Dedifferentiated amniotic fluid mesenchymal stem cell (primary cell): ENCODE measurements at regions not wholly inside any gene's neighbourhood (a gene's known extent, or its start where the extent isn't known, plus 50 kb on each side); places are given as distances from the start of the nearest gene placed in this dataset.

Source experiments
- DNase-seq: peaks from one replicate; pipeline ENCODE4 v3.0.0-alpha.2; 2016; ENCODE audit errors: extremely low spot score

GRCh38 chr1:218765753-218766152 lies 407.9 kb upstream of the LYPLAL1 start:
- DNase-seq = no peak

GRCh38 chr1:218771931-218772330 lies 401.7 kb upstream of the LYPLAL1 start:
- no peak for DNase-seq

- DNase-seq = peak; percentile 27
These were observed 401.1 kb upstream of the LYPLAL1 start for GRCh38 chr1:218772575-218772974.

GRCh38 chr1:218775501-218776021 lies 398.1 kb upstream of the LYPLAL1 start:
- no peak for DNase-seq

GRCh38 chr1:218778257-218779126 lies 395.2 kb upstream of the LYPLAL1 start:
- peak; percentile 35 for DNase-seq

- no peak for DNase-seq
These were observed 394.2 kb upstream of the LYPLAL1 start for GRCh38 chr1:218779341-218780100.

- no peak for DNase-seq
These were observed 390.5 kb upstream of the LYPLAL1 start for GRCh38 chr1:218783131-218783530.

- no peak for DNase-seq
These were observed 389.8 kb upstream of the LYPLAL1 start for GRCh38 chr1:218783916-218784315.

GRCh38 chr1:218785928-218786327 lies 387.8 kb upstream of the LYPLAL1 start:
- DNase-seq = no peak

GRCh38 chr1:218787826-218788225 lies 385.9 kb upstream of the LYPLAL1 start:
- no peak for DNase-seq

GRCh38 chr1:218796773-218797172 lies 376.9 kb upstream of the LYPLAL1 start:
- no peak for DNase-seq

- no peak for DNase-seq
These were observed 370.9 kb upstream of the LYPLAL1 start for GRCh38 chr1:218802799-218803198.

- no peak for DNase-seq
These were observed 370.2 kb upstream of the LYPLAL1 start for GRCh38 chr1:218803351-218803997.

- peak; percentile 43 for DNase-seq
These were observed 369.5 kb upstream of the LYPLAL1 start for GRCh38 chr1:218804014-218804785.

GRCh38 chr1:218809061-218809460 lies 364.6 kb upstream of the LYPLAL1 start:
- DNase-seq = no peak

GRCh38 chr1:218809625-218810024 lies 364.1 kb upstream of the LYPLAL1 start:
- DNase-seq = no peak

GRCh38 chr1:218810306-218810705 lies 363.4 kb upstream of the LYPLAL1 start:
- DNase-seq = no peak

GRCh38 chr1:218811497-218811896 lies 362.2 kb upstream of the LYPLAL1 start:
- no peak for DNase-seq

- no peak for DNase-seq
These were observed 361.3 kb upstream of the LYPLAL1 start for GRCh38 chr1:218812360-218812759.

- DNase-seq = no peak
These were observed 360.4 kb upstream of the LYPLAL1 start for GRCh38 chr1:218813237-218813636.

- DNase-seq = no peak
These were observed 358.6 kb upstream of the LYPLAL1 start for GRCh38 chr1:218815076-218815475.
